Progenitor cell of endocrine pancreas (in vitro differentiated cells): ENCODE measurements at regions not wholly inside any gene's neighbourhood (a gene's known extent, or its start where the extent isn't known, plus 50 kb on each side); places are given as distances from the start of the nearest gene placed in this dataset.

Source experiments
- DNase-seq: peaks from one replicate; pipeline ENCODE4 v3.0.0; 2021; ENCODE audit warnings: low spot score; ENCODE audit not compliant: unreplicated experiment
- H3K27ac Mint-ChIP-seq: 2 replicates; pipeline ENCODE4 v1.8.0; 2021; ENCODE audit warnings: mild to moderate bottlenecking, moderate library complexity, mixed read lengths
- H3K27me3 Mint-ChIP-seq: 2 replicates; pipeline ENCODE4 v1.8.0; 2021; ENCODE audit warnings: mixed read lengths
- H3K36me3 Mint-ChIP-seq: 2 replicates; pipeline ENCODE4 v1.8.0; 2022; ENCODE audit warnings: mixed read lengths; ENCODE audit not compliant: insufficient read depth
- H3K4me1 Mint-ChIP-seq: 2 replicates; pipeline ENCODE4 v1.8.0; 2021; ENCODE audit warnings: low read depth, mixed read lengths
- H3K4me3 Mint-ChIP-seq: 2 replicates; pipeline ENCODE4 v1.8.0; 2021; ENCODE audit warnings: low read depth, mild to moderate bottlenecking, moderate library complexity, mixed read lengths
- H3K9me3 Mint-ChIP-seq: 2 replicates; pipeline ENCODE4 v1.8.0; 2021; ENCODE audit warnings: low read depth, mixed read lengths
- CTCF ChIP-seq: fragments of 200-600 bp; sonication (generic); IDR thresholded peaks from one replicate; pipeline ENCODE4 v1.5.0; 2021; ENCODE audit warnings: antibody characterized with exemption, mild to moderate bottlenecking; ENCODE audit not compliant: unreplicated experiment

DNA sequence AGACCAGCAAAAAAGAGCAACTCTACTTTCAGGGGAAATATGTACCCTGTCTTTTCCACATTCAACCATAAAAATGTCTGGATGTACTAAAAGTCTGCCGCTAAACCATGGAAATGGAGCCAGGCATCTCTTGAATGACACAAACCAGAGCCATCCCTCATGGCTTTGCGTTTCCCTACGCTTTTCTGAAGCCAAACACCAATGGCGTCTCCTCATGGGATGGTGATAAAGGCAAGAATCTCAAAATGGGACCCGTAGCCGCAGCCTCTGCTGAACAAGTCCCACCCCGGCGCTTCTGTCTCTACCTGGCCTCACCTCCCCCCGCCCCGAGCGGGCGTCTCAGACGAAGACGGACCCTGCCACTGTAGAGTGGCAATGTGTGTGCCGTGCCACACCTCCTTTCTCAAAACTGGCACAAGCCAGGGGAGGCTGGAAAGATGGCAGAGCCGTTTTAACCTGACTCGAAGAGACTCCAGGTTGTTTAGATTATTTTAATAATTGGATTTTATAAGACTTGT, 80.3 kb upstream of the AFDN start:
- no peak overlapping the region for H3K27ac Mint-ChIP-seq
- no peak for TF ChIP-seq CTCF
- H3K27me3 Mint-ChIP-seq, result no peaks in the 10 kb centered on the region
- no peak overlapping the region for H3K4me3 Mint-ChIP-seq
- no peaks in the 10 kb centered on the region for H3K9me3 Mint-ChIP-seq
- DNase-seq, result no peak
- H3K36me3 Mint-ChIP-seq, result no peaks in the 10 kb centered on the region
- H3K4me1 Mint-ChIP-seq, result peaks cover 47% of the 10 kb centered on the region

DNA sequence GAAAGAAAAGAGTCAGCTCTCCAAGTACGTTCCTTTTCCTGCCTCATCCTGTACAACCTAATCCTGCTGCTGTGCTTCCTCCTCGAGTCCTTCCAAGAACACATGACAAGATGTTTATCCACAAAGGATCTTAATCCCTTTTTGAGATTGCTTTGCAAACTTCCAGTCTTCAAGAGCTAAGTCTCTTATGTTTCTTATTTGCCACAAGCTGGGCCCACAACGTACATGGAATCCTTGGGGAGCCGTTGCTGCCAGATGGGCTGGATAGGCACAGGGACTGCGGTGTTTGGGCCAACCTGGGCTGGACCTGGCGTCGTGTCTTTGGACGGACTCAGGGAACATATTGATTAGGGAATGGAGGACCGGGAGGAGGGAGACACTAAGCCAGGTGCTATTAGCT, 79.7 kb upstream of the AFDN start:
- Mint-ChIP-seq H3K27ac (no peak overlapping the region), H3K27me3 (no peaks in the 10 kb centered on the region), H3K36me3 (no peaks in the 10 kb centered on the region), H3K4me3 (no peak overlapping the region), H3K9me3 (no peaks in the 10 kb centered on the region), H3K4me1 (peaks cover 50% of the 10 kb centered on the region)
- DNase-seq, result no peak
- no peak for TF ChIP-seq CTCF

- no peaks in the 10 kb centered on the region for H3K27me3 Mint-ChIP-seq
- TF ChIP-seq CTCF, result no peak
Measured at GRCh38 chr6:167747645-167748044, 79.1 kb upstream of the AFDN start.

GRCh38 chr6:167748046-167748445, 78.7 kb upstream of the AFDN start:
- Mint-ChIP-seq H3K9me3 (no peaks in the 10 kb centered on the region), H3K27ac (peak overlapping the region; percentile 69), H3K36me3 (no peaks in the 10 kb centered on the region), H3K27me3 (no peaks in the 10 kb centered on the region), H3K4me1 (peaks cover 48% of the 10 kb centered on the region), H3K4me3 (no peak overlapping the region)
- DNase-seq, result no peak
- no peak for TF ChIP-seq CTCF

More at GRCh38 chr6:167747645-167748044, 79.1 kb upstream of the AFDN start:
- Mint-ChIP-seq H3K27ac (peak overlapping the region; percentile 69), H3K4me3 (no peak overlapping the region), H3K36me3 (no peaks in the 10 kb centered on the region), H3K9me3 (no peaks in the 10 kb centered on the region), H3K4me1 (peaks cover 51% of the 10 kb centered on the region)
- no peak for DNase-seq

DNA sequence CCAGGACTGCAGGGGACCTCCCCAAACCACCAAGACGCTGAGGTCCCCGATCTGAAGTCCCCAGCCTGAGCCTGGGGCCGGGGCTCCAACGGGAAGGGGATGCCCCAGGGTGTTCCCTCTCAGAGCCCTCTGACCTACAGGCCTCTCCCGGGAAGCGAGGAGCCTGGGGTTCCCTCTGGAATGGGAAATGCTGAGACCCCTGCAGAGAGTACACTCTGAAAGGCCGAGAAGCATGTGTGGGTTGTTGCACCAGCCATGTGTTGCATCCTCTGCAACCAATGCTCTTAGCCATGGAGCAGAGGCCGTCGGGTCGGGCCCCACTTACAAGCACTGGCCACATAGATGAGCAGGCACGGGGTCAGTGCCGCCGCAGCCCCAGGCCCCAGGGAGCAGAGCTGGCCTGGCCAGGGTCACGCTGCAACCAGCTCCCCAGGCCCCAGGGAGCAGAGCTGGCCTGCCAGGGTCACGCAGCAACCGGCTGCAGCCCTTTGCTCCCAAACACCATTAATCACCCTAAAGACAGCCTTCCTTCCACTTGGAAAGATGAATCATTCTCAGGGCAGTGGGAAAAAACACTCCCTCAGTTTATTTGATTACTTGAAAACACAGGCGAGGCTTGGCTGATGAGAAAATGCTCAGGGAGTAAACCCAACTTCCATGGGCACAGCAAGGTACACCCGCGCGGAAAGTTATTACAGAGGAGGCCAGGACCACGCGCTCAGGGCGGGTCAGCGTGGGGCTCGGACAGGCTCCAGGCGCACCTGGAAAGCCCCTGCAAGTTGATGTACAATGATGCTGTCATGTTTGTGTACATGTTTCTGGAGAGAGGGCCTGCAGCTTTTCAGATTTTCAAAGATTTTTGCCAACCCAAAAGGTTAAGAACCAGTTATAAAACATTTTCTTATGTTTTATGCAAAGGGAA, 78.0 kb upstream of the AFDN start:
- no peaks in the 10 kb centered on the region for H3K27me3 Mint-ChIP-seq
- TF ChIP-seq CTCF, result no peak
- peaks cover 48% of the 10 kb centered on the region for H3K4me1 Mint-ChIP-seq
- DNase-seq, result no peak
- peaks cover 1% of the 10 kb centered on the region for H3K9me3 Mint-ChIP-seq
- peaks cover under 1% of the 10 kb centered on the region for H3K36me3 Mint-ChIP-seq
- no peak overlapping the region for H3K4me3 Mint-ChIP-seq
- peak overlapping the region; percentile 69 for H3K27ac Mint-ChIP-seq
